Fibroblast of villous mesenchyme (primary cell): ENCODE measurements at regions not wholly inside any gene's neighbourhood (a gene's known extent, or its start where the extent isn't known, plus 50 kb on each side); places are given as distances from the start of the nearest gene placed in this dataset.

Experiments used
- DNase-seq: peaks from one replicate; pipeline ENCODE4 v3.0.0-alpha.2; 2010; ENCODE audit warnings: low read depth
- H3K4me3 ChIP-seq: 2 replicates; pipeline ENCODE4 v1.5.1; 2011; ENCODE audit warnings: low read depth, mild to moderate bottlenecking, low read length
- CTCF ChIP-seq: IDR thresholded peaks from 2 replicates; pipeline ENCODE4 v1.5.1; 2012; ENCODE audit warnings: low read depth, mild to moderate bottlenecking, low read length; ENCODE audit not compliant: insufficient read depth

- TF ChIP-seq CTCF, result no peak
- no peak for DNase-seq
- no peak overlapping the region for H3K4me3 ChIP-seq
These were observed 607.8 kb upstream of the ARID1B start for GRCh38 chr6:156169371-156169770.

GRCh38 chr6:156167625-156168071, 609.5 kb upstream of the ARID1B start:
- peak; percentile 2 for DNase-seq
- H3K4me3 ChIP-seq, result peak overlapping the region; percentile 39
- TF ChIP-seq CTCF, result no peak

- DNase-seq, result peak; percentile 5
- no peak for TF ChIP-seq CTCF
- H3K4me3 ChIP-seq, result peak overlapping the region; percentile 39
These were observed 610.1 kb upstream of the ARID1B start for GRCh38 chr6:156167016-156167624.

- TF ChIP-seq CTCF, result no peak
- no peak overlapping the region for H3K4me3 ChIP-seq
These were observed 611.1 kb upstream of the ARID1B start for GRCh38 chr6:156166093-156166492.

GRCh38 chr6:156164701-156165452, 612.3 kb upstream of the ARID1B start:
- TF ChIP-seq CTCF, result no peak
- no peak overlapping the region for H3K4me3 ChIP-seq
- no peak for DNase-seq

More at GRCh38 chr6:156166093-156166492, 611.1 kb upstream of the ARID1B start:
- no peak for DNase-seq

- DNase-seq, result no peak
- H3K4me3 ChIP-seq, result no peak overlapping the region
- TF ChIP-seq CTCF, result no peak
These were observed 613.9 kb upstream of the ARID1B start for GRCh38 chr6:156163311-156163710.

- no peak for TF ChIP-seq CTCF
- no peak overlapping the region for H3K4me3 ChIP-seq
- no peak for DNase-seq
These were observed 615.7 kb upstream of the ARID1B start for GRCh38 chr6:156161471-156161870.
